Suprapubic skin (tissue), 4 donors: ENCODE measurements at regions not wholly inside any gene's neighbourhood (a gene's known extent, or its start where the extent isn't known, plus 50 kb on each side); places are given as distances from the start of the nearest gene placed in this dataset.

Experiments
- EP300 ChIP-seq: sonication (generic); formaldehyde crosslinking; IDR thresholded peaks from one replicate; pipeline ENCODE4 v1.6.1; 2017; ENCODE audit warnings: antibody characterized with exemption
- POLR2A ChIP-seq, 2 donors: fragments of 450-650 bp; IDR thresholded peaks; one replicate each; pipeline ENCODE4 v1.6.1; 2017; ENCODE audit warnings: antibody characterized with exemption in 2 of 2, mild to moderate bottlenecking in 2 of 2, moderate library complexity in 2 of 2
- POLR2AphosphoS5 ChIP-seq, 3 donors: sonication (generic); formaldehyde crosslinking; IDR thresholded peaks; one replicate each; pipeline ENCODE4 v1.6.1; 2017; ENCODE audit warnings: antibody characterized with exemption in 3 of 3
- TF ChIP-seq, protein P1 (sequence below), 2 donors: fragments of 200-600 bp in 1 of 2; fragments of 450-650 bp in 1 of 2; sonication (generic) in 1 of 2; IDR thresholded peaks; one replicate each; pipeline ENCODE4 v1.5.1; 2016 to 2019; ENCODE audit warnings: antibody characterized with exemption in 2 of 2, mild to moderate bottlenecking in 1 of 2, moderate library complexity in 1 of 2

- TF ChIP-seq POLR2AphosphoS5 (IDR thresholded peaks at IDR 0.05): no peak
- no peak for TF ChIP-seq POLR2A (IDR thresholded peaks at IDR 0.05)
- TF ChIP-seq, protein P1, sequence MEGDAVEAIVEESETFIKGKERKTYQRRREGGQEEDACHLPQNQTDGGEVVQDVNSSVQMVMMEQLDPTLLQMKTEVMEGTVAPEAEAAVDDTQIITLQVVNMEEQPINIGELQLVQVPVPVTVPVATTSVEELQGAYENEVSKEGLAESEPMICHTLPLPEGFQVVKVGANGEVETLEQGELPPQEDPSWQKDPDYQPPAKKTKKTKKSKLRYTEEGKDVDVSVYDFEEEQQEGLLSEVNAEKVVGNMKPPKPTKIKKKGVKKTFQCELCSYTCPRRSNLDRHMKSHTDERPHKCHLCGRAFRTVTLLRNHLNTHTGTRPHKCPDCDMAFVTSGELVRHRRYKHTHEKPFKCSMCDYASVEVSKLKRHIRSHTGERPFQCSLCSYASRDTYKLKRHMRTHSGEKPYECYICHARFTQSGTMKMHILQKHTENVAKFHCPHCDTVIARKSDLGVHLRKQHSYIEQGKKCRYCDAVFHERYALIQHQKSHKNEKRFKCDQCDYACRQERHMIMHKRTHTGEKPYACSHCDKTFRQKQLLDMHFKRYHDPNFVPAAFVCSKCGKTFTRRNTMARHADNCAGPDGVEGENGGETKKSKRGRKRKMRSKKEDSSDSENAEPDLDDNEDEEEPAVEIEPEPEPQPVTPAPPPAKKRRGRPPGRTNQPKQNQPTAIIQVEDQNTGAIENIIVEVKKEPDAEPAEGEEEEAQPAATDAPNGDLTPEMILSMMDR (IDR thresholded peaks at IDR 0.05): no peak
- TF ChIP-seq EP300: no peak
Measured at GRCh38 chr5:160169326-160169725, 50.1 kb upstream of the PWWP2A start.
